Upper lobe of left lung (tissue), 4 donors: ENCODE measurements at regions not wholly inside any gene's neighbourhood (a gene's known extent, or its start where the extent isn't known, plus 50 kb on each side); places are given as distances from the start of the nearest gene placed in this dataset.

ENCODE experiments used
- POLR2A ChIP-seq, 4 donors: fragments of 450-650 bp; IDR thresholded peaks; one replicate each; pipeline ENCODE4 v1.5.1; 2016 to 2017; ENCODE audit warnings: antibody characterized with exemption in 4 of 4, mild to moderate bottlenecking in 2 of 4
- POLR2AphosphoS5 ChIP-seq, 2 donors: sonication (generic); formaldehyde crosslinking; IDR thresholded peaks; one replicate each; pipeline ENCODE4 v1.5.1; 2017; ENCODE audit warnings: antibody characterized with exemption in 2 of 2
- TF ChIP-seq, protein P1 (sequence below), 6 experiments: fragments of 450-650 bp in 4 of 6; fragments of 200-600 bp in 2 of 6; sonication (generic) in 2 of 6; IDR thresholded peaks; one replicate each; pipeline ENCODE4 v1.5.1; 2016 to 2019; ENCODE audit warnings: antibody characterized with exemption in 6 of 6

DNA sequence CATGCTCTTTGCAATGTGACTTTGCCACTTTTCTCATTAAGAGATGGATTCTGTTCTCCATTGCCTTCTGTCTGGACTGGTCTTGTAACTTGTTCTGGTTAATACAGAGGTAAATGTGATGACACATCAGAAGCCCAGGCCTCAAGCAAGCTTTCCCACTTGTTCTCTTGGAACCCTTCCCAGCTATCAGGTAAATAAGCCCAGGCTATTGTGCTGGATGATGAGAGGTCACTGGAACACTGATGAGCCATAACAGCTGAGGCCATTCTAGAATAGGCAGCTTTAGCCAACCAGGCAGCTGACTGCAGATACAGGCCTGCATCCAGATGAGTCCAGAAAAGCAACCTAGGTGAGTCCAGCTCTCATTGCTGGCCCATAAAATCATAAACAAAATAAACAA is 1007.0 kb upstream of the ACVR2A start:
- TF ChIP-seq POLR2A (IDR thresholded peaks at IDR 0.05) (no peak), POLR2AphosphoS5 (IDR thresholded peaks at IDR 0.05) (no peak)
- TF ChIP-seq, protein P1, sequence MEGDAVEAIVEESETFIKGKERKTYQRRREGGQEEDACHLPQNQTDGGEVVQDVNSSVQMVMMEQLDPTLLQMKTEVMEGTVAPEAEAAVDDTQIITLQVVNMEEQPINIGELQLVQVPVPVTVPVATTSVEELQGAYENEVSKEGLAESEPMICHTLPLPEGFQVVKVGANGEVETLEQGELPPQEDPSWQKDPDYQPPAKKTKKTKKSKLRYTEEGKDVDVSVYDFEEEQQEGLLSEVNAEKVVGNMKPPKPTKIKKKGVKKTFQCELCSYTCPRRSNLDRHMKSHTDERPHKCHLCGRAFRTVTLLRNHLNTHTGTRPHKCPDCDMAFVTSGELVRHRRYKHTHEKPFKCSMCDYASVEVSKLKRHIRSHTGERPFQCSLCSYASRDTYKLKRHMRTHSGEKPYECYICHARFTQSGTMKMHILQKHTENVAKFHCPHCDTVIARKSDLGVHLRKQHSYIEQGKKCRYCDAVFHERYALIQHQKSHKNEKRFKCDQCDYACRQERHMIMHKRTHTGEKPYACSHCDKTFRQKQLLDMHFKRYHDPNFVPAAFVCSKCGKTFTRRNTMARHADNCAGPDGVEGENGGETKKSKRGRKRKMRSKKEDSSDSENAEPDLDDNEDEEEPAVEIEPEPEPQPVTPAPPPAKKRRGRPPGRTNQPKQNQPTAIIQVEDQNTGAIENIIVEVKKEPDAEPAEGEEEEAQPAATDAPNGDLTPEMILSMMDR (IDR thresholded peaks at IDR 0.05): no peak
